HL-60 (cell line): ENCODE measurements at regions not wholly inside any gene's neighbourhood (a gene's known extent, or its start where the extent isn't known, plus 50 kb on each side); places are given as distances from the start of the nearest gene placed in this dataset.

Source experiments
- DNase-seq, 2 experiments: peaks; one replicate each; pipeline ENCODE4 v3.0.0-alpha.2; 2010 to 2020; ENCODE audit warnings: low read depth in 1 of 2, low spot score in 1 of 2
- H3K27ac ChIP-seq: fragments of 250-450 bp; sonication (Bioruptor Pico); replicated peaks from 2 replicates; pipeline ENCODE4 v1.5.1; 2020; ENCODE audit warnings: mild to moderate bottlenecking, moderate library complexity
- H3K27me3 ChIP-seq: fragments of 250-450 bp; sonication (Bioruptor Pico); 2 replicates; pipeline ENCODE4 v1.5.1; 2021; ENCODE audit warnings: mild to moderate bottlenecking, moderate library complexity; ENCODE audit not compliant: insufficient read depth, poor library complexity, severe bottlenecking
- H3K4me3 ChIP-seq: replicated peaks from 2 replicates; pipeline ENCODE4 v1.5.1; 2011; ENCODE audit warnings: mild to moderate bottlenecking, control low read depth, low read length; ENCODE audit not compliant: insufficient read depth
- CTCF ChIP-seq: IDR thresholded peaks from one replicate; pipeline ENCODE4 v1.5.1; 2011; ENCODE audit warnings: low read length, control low read depth, inconsistent platforms; ENCODE audit not compliant: insufficient read depth
- GABPA ChIP-seq: IDR thresholded peaks from 2 replicates; pipeline ENCODE4 v1.6.1; 2012; ENCODE audit warnings: low read depth
- POLR2AphosphoS5 ChIP-seq: IDR thresholded peaks from 2 replicates; pipeline ENCODE4 v1.6.1; 2012; ENCODE audit warnings: low read depth
- SPI1 ChIP-seq: IDR thresholded peaks from 2 replicates; pipeline ENCODE4 v1.6.1; 2012; ENCODE audit warnings: low read depth, mild to moderate bottlenecking, borderline replicate concordance
- TF ChIP-seq, protein P1 (sequence below): IDR thresholded peaks from 2 replicates; pipeline ENCODE4 v1.6.1; 2012; ENCODE audit warnings: low read depth; ENCODE audit not compliant: insufficient replicate concordance

DNA sequence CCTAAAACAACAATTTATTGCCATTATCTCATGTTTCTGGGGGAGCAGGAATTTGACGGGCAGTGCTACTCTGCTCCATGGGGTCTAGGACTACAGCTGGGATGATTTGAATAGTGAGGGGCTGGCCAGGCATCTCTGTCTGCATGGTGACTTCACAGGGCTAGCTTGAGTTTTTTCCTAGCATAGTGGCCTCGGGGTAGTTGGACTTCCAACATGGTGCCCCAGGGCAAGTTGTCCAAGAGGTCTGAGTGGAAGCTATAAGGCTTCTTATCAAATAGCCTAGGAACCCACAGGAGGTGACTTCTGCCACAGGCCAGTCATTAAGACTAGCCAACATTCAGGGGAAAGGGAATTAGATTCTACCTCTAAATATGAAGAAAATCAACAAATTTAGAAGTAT lies 92.0 kb upstream of the WLS start:
- Histone ChIP-seq H3K27ac (no peak overlapping the region), H3K4me3 (no peak overlapping the region), H3K27me3 (no peaks in the 10 kb centered on the region)
- DNase-seq = no peak
- TF ChIP-seq POLR2AphosphoS5 = no peak
- no peak for TF ChIP-seq GABPA
- TF ChIP-seq, protein P1, sequence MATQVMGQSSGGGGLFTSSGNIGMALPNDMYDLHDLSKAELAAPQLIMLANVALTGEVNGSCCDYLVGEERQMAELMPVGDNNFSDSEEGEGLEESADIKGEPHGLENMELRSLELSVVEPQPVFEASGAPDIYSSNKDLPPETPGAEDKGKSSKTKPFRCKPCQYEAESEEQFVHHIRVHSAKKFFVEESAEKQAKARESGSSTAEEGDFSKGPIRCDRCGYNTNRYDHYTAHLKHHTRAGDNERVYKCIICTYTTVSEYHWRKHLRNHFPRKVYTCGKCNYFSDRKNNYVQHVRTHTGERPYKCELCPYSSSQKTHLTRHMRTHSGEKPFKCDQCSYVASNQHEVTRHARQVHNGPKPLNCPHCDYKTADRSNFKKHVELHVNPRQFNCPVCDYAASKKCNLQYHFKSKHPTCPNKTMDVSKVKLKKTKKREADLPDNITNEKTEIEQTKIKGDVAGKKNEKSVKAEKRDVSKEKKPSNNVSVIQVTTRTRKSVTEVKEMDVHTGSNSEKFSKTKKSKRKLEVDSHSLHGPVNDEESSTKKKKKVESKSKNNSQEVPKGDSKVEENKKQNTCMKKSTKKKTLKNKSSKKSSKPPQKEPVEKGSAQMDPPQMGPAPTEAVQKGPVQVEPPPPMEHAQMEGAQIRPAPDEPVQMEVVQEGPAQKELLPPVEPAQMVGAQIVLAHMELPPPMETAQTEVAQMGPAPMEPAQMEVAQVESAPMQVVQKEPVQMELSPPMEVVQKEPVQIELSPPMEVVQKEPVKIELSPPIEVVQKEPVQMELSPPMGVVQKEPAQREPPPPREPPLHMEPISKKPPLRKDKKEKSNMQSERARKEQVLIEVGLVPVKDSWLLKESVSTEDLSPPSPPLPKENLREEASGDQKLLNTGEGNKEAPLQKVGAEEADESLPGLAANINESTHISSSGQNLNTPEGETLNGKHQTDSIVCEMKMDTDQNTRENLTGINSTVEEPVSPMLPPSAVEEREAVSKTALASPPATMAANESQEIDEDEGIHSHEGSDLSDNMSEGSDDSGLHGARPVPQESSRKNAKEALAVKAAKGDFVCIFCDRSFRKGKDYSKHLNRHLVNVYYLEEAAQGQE = no peak
- TF ChIP-seq SPI1 = no peak
- TF ChIP-seq CTCF = no peak

DNA sequence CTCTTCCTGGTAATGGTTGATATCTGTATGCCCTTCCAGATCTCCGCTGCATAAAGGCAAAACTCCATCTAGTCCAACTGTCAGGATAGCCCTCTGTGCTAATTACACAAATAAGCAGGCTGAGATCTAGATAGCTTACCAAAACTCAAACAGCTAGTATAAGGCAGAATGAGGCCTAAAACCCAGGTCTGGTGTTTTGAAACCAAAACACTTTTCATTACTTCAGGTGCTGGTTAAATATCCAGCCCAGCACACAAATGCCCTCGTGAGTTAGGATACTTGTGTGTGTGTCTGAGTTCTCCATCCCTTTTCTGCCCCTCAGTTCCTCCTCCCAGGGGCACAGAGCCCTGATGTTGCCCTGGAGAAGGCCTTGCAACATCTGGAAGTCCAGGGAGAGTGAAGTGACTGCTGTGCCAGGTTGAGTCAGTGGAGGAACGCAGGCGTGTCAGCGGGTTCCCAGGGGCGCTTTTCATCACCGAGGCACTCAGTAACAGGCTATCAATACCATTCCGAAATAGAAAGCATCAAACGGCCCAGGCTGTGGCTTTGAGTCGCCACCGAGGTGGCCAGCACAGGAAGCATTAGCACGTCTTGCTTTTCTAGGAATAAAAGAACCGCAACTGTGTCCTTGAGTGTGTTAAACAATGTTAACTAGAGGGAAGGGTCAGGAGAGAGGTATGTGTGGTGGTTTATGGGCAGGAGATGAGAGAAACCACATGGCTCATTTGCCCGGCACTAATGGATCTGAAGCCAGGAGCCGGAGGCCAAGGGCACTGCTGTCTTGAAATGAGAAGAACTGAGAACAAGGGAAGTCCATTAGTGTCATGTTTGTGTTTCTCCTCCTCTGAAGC lies 90.7 kb upstream of the WLS start:
- H3K4me3 ChIP-seq = no peak overlapping the region
- DNase-seq = no peak
- TF ChIP-seq POLR2AphosphoS5 = no peak
- no peak for TF ChIP-seq CTCF
- TF ChIP-seq SPI1 = no peak
- TF ChIP-seq, protein P1 = no peak
- TF ChIP-seq GABPA = no peak
- H3K27ac ChIP-seq = no peak overlapping the region
- no peaks in the 10 kb centered on the region for H3K27me3 ChIP-seq

GRCh38 chr1:68322096-68322495 lies 89.8 kb upstream of the WLS start:
- no peaks in the 10 kb centered on the region for H3K27me3 ChIP-seq
- H3K27ac ChIP-seq = no peak overlapping the region
- no peak for DNase-seq
- no peak for TF ChIP-seq SPI1
- TF ChIP-seq, protein P1 = no peak
- no peak for TF ChIP-seq POLR2AphosphoS5
- TF ChIP-seq GABPA = no peak
- TF ChIP-seq CTCF = no peak
- no peak overlapping the region for H3K4me3 ChIP-seq
